Type B pancreatic cell (in vitro differentiated cells): ENCODE measurements at regions not wholly inside any gene's neighbourhood (a gene's known extent, or its start where the extent isn't known, plus 50 kb on each side); places are given as distances from the start of the nearest gene placed in this dataset.

Experiments
- DNase-seq: peaks from one replicate; pipeline ENCODE4 v3.0.0; 2021; ENCODE audit warnings: mixed read lengths; ENCODE audit not compliant: unreplicated experiment; ENCODE audit errors: extremely low spot score
- H3K27ac Mint-ChIP-seq: 2 replicates; pipeline ENCODE4 v1.8.0; 2021; ENCODE audit warnings: mild to moderate bottlenecking, mixed read lengths
- H3K27me3 Mint-ChIP-seq: 2 replicates; pipeline ENCODE4 v1.8.0; 2021; ENCODE audit warnings: mixed read lengths
- H3K36me3 Mint-ChIP-seq: 2 replicates; pipeline ENCODE4 v1.8.0; 2021; ENCODE audit warnings: mixed read lengths
- H3K4me1 Mint-ChIP-seq: one replicate; pipeline ENCODE4 v1.8.0; 2021; ENCODE audit warnings: mixed read lengths; ENCODE audit not compliant: unreplicated experiment
- H3K4me3 Mint-ChIP-seq: 2 replicates; pipeline ENCODE4 v1.8.0; 2021; ENCODE audit warnings: mild to moderate bottlenecking, mixed read lengths
- H3K9me3 Mint-ChIP-seq: 2 replicates; pipeline ENCODE4 v1.8.0; 2021; ENCODE audit warnings: mixed read lengths
- TF ChIP-seq, protein P1 (sequence below): fragments of 200-600 bp; sonication (generic); conservative IDR thresholded peaks from 2 replicates; pipeline ENCODE4 v1.5.0; 2021; ENCODE audit warnings: antibody characterized with exemption, mild to moderate bottlenecking

DNA sequence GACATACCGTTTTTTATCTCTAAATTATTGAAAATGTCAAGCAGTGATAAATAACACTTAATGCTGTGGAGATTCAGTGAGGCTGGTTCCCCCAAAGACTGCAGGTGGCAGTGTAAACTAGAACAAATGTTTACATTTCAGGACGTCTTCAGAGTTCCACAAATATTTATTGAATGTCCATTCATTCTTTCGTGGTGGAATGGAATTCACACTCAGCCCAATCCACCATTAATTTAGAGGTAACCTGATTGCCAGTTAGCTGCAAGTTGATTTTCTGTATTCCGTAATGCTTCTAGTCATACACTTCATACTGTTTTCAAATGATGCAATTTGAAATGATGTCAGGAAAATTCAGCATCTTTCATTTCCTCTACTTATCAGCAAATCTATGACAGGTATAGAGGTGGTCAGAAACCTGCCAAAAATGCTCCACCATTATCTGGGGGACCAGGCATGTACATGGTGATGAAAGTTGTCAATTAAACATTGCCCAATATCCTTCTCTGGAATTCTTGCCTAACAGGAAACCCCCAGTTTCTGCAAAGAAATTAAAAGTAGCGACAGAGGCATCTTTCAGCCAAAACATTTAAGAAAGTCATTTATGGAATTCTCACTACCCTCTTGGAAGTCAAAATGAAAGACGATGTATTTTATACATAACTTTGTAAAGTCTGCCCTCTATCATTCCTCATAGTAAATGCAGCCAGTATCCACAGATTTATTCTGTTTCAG is 94.3 kb upstream of the BMAL1 start:
- H3K36me3 Mint-ChIP-seq = no peaks in the 10 kb centered on the region
- H3K27ac Mint-ChIP-seq = no peak overlapping the region
- no peak for DNase-seq
- H3K27me3 Mint-ChIP-seq = no peaks in the 10 kb centered on the region
- no peak overlapping the region for H3K4me3 Mint-ChIP-seq
- H3K9me3 Mint-ChIP-seq = peaks cover under 1% of the 10 kb centered on the region
- no peaks in the 10 kb centered on the region for H3K4me1 Mint-ChIP-seq
- TF ChIP-seq, protein P1, sequence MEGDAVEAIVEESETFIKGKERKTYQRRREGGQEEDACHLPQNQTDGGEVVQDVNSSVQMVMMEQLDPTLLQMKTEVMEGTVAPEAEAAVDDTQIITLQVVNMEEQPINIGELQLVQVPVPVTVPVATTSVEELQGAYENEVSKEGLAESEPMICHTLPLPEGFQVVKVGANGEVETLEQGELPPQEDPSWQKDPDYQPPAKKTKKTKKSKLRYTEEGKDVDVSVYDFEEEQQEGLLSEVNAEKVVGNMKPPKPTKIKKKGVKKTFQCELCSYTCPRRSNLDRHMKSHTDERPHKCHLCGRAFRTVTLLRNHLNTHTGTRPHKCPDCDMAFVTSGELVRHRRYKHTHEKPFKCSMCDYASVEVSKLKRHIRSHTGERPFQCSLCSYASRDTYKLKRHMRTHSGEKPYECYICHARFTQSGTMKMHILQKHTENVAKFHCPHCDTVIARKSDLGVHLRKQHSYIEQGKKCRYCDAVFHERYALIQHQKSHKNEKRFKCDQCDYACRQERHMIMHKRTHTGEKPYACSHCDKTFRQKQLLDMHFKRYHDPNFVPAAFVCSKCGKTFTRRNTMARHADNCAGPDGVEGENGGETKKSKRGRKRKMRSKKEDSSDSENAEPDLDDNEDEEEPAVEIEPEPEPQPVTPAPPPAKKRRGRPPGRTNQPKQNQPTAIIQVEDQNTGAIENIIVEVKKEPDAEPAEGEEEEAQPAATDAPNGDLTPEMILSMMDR = peak; percentile 70

DNA sequence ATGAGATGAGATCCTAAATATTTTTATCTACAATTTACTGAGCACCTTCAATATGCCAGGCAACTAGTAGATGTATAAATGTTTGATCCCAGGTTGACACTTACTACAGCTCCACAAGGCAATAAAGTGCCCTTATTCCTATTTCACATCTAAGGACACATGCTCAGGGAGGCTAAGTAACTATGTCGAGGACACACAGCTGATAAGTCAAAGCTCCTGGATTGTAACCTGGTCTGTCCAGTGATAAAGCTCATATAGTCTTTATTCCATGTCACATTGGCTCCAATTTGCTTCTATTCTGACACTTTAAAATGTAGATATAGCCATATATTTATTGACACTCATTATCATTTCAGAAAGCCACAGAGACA is 93.8 kb upstream of the BMAL1 start:
- Mint-ChIP-seq H3K4me1 (no peaks in the 10 kb centered on the region), H3K27me3 (no peaks in the 10 kb centered on the region), H3K27ac (no peak overlapping the region), H3K9me3 (peaks cover 6% of the 10 kb centered on the region), H3K4me3 (no peak overlapping the region), H3K36me3 (no peaks in the 10 kb centered on the region)
- TF ChIP-seq, protein P1 = no peak
- DNase-seq = no peak

DNA sequence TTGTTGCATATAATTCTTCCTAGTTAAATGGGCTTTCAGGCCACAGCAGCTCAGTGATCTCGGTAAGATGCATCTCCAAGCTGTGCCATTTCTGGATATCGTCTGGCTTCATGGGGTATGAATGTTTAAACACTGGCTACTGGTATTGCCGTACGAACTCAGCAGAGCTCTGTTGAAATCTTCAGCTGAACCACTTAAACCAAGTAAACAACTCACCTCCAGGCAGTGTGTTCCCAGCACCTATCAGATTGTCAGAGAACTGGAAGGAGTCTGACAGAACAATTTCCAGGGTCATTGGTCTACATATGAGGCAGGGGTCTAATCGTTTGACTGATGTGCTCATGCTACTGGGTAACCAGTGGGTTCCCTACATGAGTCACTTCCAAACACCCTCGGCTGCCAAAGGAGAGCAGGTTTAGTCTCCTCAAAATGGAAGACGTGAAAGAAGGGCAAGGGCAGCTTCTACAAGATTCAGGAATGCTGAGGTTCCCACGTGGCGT is 93.2 kb upstream of the BMAL1 start:
- TF ChIP-seq, protein P1 = no peak
- no peak overlapping the region for H3K4me3 Mint-ChIP-seq
- peaks cover 6% of the 10 kb centered on the region for H3K9me3 Mint-ChIP-seq
- no peak overlapping the region for H3K27ac Mint-ChIP-seq
- no peaks in the 10 kb centered on the region for H3K4me1 Mint-ChIP-seq
- no peaks in the 10 kb centered on the region for H3K27me3 Mint-ChIP-seq
- H3K36me3 Mint-ChIP-seq = no peaks in the 10 kb centered on the region
- no peak for DNase-seq

DNA sequence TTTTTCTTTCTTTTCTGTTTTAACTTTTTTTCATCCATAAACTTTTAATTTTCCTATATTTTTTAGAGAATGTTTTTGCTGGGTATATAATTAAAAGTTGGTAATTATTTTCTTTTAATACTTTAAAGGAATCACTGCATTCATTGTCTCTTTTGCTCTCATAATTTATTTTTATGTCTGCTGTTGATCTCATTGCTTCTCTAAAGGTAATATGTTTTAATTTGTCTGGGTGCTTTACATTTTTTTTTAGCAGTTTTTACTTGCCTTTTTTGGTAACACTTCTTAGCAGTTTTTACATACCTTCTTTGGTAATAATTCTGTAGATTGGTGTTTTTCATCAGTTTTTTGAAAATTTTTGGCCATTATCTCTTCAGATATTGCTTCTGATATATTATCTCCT is 89.4 kb upstream of the BMAL1 start:
- Mint-ChIP-seq H3K36me3 (no peaks in the 10 kb centered on the region), H3K27me3 (no peaks in the 10 kb centered on the region), H3K4me3 (no peak overlapping the region), H3K4me1 (no peaks in the 10 kb centered on the region), H3K9me3 (peaks cover 6% of the 10 kb centered on the region), H3K27ac (no peak overlapping the region)
- no peak for DNase-seq
- TF ChIP-seq, protein P1 = no peak

DNA sequence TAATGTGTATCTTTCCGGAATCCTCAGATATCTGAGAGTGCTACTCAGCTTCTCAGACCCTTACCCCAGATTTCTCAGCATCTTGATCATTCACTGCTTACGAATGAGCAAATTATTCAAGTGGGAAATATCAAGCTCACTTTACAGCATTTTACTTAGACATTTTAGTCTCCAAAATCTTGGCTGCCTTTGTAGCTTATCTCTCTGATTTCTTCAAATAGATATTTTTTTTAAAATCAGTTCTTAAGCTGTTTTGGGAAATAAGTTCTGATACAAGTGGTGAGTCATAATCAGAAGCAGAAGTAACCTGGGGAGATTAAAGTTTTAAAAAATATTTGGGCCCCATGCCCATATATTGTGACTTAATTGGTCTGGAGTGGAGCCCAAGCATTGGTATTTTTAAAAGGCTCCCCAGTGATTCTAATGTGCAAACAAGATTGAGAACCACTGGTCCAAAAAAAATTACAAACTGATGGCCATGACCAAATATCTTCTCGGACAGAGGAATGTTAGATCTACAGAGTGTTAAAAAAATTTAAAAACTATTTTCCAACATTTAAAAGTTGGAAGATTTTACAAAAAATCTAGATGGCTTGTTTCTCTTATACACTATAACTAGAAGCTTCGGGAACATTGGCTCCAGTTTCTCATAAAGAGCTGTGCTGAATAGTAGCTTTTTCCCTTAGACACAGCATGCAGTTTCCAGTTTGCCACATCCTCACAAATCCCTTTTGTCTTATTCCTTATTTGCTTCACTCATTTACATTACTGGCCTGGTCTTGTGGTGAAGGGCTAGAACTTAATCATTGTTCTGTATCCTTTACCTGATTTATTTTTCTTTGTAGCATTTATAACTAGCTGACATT is 87.8 kb upstream of the BMAL1 start:
- DNase-seq = no peak
- Mint-ChIP-seq H3K9me3 (peaks cover 6% of the 10 kb centered on the region), H3K27ac (no peak overlapping the region), H3K36me3 (no peaks in the 10 kb centered on the region), H3K4me3 (no peak overlapping the region), H3K4me1 (no peaks in the 10 kb centered on the region), H3K27me3 (no peaks in the 10 kb centered on the region)
- TF ChIP-seq, protein P1 = no peak
